ENCODE measurements at regions not wholly inside any gene's neighbourhood (a gene's known extent, or its start where the extent isn't known, plus 50 kb on each side); places are given as distances from the start of the nearest gene placed in this dataset.

DNA sequence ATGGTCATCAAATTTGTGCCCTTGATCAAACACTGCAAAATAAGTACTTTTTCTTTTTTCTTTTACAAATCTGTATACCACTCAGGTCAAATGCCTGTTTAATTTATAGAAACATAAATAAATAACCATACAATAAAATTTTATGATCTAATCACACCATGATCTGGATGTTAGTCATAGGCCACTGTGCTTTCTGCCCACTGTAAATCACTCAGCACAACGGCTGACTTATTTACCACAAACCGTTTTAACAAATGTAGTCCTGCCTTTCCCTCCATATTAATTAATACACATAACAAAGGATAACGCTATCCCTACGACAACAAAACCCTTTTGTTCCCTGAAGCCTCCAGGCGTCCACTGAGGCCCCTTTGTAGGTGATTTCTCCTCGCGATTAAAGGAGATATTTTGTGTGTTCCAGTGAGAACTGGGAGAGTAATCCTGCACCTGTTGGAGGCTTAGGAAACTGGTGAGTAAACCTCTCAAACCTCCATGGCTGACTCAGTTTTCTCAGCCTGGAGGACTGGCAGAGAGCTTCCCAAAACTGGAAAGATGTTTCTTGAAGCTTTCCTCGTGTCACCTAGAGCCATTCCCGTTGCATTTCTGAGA is 477.1 kb upstream of the SGCG start:
- no peak for DNase-seq

DNA sequence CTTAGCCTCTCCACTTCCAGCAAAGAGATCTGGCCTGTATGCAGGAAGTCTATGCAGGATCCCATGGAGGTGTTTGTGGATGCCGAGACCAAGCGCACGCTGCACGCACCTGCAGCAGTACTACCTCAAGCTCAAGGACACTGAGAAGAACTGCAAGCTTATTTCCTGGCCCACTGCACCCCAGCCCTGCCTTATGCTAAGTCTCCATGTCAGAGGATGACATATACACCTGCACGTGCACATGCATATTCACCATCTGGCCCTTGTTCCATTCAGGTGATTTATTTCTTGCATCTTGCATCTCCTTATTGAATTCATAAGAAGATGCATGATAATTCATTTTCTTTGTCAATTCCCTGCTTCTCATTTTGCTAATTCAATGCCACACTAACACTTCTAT is 472.8 kb upstream of the SGCG start:
- DNase-seq, result no peak

DNA sequence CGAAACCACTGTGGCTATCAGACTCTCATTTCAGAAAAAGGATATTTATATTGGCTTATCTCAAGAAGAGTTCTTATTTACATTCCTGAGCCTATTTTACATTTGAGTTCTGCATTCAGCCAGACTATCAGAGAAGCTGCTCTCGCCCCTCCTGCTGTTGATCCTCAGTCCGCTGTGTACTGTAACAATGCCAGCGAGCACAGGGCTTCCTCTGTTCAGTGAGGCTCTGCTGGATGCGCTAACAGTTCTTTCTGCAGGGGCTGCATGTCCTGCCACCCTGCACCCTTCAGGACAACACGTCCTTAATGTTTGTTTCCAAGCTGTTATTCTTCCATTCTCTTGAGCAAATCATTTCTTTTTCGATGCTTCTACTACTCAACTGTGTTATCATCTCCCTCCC is 463.7 kb upstream of the SGCG start:
- DNase-seq, result no peak

DNA sequence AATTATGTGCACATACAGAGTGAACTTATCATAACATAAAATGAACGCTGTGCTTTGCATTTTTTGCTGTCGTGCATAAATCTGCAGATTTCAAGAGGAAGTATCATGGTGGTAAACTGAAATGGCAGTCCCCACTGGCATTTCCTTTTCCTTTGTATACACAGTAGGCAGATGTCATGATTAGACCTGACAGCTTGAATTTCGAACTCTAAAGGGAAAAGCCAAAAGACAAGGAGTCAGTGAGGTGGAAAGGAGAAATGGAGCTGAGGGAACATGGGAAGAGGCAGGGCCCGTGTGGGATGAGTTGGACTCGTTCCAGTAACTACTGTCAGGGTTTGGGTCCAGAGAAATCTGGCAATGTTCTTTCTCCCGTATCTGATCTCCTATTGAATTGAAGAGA is 454.1 kb upstream of the SGCG start:
- DNase-seq, result no peak

DNA sequence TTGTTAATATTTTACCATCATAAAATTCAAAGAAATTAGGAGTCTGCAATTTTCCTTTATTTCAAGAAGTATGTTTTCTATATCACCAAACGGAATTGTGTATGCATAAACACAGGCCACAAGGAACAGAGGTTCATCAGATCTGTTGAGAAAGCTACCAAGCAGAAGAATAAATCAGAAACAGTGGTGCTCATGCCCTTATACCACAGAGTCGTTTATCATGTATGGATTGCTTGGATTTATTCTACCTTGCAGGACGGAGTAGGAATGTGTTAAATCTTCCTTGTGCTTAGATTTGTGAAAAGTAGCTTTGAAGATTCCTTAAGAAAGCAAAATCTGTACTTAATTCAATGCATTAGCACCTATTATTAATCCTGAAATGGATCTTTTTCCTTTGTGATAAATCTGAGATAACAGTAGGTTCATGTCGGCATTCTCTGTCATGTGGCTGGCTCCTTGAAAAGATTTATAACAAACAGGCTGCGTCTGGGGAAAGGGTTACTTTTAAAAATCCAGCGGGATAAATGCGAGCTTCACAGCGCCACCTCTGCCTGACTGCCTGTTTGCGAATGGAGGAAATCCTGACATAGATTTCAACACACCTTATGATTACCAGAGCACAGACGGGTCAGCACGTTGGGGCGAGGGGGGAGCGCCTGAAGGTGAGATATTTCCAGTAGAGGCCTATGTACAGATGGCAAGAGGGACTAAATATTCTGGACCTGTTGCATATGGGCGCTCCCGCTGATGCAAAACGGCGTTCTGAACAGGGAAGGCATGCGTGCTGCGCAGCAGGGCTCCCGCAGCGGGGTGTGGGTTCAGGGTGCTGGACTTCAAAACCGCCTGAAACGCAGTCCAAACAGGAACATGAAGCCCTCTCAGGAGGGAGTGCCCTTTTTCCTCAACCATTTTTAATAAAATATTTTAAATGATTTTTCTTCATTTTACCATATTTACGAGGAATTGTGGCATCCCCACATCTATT is 445.5 kb upstream of the SGCG start:
- DNase-seq, result no peak

DNA sequence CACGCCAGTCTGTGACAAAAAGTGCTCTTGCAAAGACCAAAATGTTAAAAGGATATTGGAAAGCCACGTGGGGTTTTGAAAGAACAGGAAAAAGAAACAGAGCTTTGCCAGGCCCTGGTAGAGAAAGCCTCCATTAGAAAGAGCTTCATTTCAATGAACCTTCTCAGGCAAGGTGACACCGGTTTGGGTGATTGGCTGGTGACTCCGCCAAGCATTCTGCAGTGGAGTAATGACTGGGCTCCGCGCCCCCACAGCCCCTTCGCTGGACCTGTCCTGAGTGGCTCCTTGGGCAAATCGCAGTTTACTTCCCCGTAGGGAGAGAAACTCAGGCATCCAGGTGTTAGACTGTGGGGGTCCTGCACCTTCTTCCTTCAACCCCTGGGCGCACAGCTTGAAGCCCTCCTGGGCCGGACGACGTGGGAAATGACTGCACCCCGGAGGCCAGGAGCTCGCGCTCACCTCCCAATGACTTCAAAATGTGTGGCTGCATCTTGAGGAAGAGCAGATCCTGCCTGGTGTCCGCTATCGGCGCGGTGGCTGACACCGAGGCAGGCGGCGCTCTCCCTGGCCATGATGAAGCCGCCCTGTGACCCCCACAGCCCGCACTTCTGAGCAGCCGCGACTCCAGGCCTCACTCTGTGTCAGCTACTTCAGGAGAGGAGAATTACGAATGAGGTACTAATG is 444.6 kb upstream of the SGCG start:
- DNase-seq, result no peak

DNA sequence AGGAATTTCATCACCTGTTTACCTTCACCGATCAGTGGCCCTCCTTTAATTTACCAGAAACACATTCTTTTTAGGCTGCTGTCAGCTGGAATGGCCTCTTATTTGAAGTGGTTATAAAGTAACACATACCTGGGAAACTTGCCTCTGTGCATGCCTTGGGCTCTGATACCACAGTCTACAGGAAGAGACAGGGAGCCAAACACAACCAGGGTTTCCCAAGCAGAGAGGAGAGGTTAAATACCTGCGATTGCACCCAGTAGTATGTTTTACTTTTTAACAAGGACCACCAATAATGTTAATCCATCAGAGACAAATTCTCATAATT is 444.0 kb upstream of the SGCG start:
- DNase-seq, result no peak

DNA sequence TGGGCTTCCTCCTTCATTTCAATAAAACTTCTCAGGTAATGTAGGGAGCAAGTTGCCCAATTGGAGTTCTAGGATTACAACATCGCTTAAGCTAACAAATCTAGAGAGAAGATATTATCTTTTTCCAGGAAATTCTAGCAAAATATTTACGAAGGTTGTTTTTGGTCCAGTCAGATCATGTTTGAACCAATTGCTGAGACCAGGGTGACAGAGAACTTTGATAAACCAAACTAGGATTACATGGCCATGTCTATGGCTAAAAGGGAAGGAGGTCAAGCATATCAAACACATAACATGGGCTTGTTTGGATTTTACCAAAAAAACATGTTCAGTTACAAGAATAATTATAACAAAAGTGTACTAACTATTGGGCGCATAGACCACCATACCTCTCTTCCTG is 442.4 kb upstream of the SGCG start:
- DNase-seq, result no peak

DNA sequence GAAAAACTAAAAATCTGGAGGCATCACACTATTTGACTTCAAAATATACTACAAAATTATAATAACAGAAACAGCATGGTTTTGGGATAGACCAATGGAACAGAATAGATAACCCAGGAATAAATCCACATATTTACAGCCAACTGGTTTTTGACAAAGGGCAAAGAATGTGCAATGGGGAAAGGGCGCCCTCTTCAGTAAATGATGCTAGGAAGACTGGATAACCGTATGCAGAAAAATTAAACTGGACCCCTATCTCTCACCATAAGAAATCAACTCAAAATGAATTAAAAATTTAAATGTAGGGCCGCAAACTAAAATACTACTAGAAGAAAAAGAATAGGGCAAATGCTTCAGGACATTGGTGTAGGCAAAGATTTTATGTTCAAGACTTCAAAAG is 440.5 kb upstream of the SGCG start:
- no peak for DNase-seq

DNA sequence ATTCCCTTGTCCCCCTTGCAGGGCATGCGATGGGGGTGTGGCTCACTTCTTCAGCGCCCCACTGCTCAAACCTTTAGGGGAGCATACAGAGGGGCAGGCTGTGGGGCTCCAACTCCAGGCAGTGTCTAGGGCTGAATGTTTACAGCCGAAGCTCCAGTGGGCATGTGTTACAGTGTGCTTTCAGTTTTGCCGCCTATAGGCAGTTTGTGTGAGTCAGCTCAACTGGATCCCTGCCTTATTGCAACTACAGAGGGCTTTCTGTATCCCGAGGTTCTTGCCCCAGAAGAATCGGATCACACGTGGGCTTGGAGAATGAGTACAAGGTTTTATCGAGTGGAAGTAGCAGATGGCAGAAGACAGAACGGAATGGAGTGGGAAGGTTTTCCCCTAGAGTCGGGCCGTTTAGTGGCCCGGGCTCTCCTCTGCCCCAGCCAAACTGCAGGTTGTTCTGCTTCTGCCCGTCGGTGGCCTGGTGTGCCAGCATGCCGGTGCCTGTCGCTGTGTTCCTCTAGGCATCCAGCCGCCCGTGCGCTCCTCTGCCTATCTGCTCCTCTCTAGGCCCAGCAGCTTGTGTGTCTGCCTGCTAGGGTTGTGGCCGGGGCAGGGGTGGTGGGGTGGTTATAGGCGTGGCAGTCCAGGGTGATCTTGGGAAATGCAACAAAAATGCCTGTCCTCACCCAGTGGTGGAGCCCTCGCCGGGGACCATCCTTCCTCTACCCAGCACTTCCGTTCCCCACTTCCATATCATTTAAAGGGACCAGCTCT is 435.9 kb upstream of the SGCG start:
- DNase-seq, result no peak

DNA sequence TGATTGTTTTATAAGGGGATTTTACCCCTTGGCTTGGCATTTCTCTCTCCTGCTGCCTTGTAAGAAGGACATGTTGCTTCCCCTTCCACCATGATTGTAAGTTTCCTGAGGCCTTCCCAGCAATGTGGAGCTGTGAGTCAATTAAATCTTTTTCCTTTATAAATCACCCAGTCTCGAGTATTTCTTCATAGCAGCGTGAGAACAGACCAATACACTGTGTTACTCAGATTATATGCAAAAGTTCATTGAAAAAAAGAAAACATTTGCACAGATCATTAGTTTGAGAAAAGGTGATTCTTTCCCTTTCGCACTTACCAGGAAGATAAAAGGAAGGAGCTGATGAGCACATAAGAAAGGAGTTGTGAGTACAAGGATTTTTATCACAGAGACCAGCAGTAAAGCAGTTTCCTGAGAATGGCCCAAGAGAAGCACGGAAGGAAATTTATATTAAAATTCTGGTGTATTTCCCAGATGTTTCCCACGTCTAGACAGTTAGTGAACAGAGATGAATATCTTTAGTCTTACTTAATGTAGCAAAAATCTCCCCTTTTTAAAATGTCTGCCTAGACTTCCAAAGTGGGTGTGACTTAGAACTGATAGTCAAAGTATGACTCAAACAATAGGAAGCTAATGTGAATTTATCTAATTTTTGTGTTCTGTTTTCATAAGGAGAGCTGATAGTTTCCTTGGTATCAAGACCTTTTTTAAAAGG is 431.8 kb upstream of the SGCG start:
- no peak for DNase-seq

DNA sequence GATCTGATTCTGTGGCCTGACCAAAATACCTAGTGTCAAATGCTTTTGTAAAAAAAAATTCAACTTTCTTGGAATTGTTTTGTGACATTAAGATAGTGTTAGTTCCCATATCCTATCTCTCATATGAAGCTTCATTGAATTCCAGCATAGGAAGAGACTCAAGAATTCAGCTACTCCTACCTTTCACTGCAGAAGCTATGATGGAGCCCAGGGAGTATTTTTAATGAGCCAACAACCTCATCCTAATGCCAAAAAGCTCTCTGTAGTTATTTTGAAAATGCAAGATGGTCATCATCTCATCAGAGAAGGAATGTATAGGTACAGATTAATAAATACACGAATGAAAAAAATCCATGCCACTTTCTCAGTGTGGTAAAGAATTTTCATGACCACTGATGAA is 431.2 kb upstream of the SGCG start:
- DNase-seq, result no peak

DNA sequence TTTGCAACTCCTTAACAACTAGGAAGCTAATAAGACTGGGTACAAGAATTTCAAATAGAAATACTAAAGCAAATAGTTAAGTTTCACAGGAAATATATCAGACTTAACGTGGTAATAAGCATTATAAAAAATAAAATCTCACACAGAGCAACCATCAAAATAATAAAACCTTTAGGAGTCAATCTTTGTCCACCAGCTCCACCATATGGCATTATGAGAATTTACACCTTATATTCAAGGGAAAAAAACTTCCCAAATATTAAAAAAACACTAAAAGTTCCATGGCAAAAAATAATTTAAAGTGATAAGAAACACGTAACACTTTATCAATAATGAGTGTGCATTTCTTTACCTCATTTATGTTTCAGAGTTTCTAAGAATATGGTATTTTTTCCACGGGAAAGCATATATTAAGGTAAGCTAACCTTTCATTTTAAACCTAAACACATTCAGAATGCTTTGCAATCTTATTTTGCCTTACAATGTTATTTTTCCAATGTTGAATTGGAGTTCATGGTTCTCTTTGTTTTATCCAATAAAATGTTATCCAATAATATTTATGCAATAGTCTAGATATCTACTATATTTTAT is 423.2 kb upstream of the SGCG start:
- DNase-seq, result no peak

DNA sequence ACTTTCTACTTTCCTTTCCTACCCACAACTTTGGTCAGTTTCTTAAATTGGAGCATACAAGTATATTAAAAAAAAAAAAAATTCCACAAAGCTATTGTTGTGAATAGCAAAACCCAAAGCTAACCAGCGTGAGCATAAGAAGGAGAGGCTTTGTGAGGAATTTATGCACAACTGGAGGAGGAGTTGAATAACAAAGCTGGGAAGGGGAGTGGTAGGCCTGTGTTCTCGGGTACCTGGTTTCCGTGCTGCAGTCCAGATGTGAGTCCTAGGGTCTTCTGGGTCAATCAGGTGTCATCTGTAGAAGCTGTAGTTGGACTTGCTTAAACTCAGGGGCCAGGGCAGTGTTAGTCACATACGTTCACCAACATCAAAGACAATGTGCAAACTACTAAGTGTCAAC is 422.5 kb upstream of the SGCG start:
- DNase-seq, result no peak

DNA sequence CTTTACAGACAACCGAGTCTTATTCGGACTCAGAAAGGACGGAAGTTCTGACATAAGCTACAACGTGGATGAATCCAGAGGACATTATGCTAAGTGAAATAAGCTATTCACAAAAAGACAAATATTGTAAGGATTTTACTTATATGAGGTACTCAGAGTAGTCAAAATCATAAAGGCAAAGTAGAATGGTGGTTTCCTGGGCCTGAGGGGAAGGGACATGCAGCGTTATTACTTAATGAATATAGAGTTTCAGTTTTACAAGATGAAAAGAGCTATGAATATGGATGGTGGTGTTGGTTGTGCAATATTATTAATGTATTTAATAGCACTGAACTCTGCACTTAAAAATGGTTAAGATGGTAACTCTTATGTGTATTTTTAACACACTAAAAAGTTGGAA is 419.1 kb upstream of the SGCG start:
- DNase-seq, result no peak

DNA sequence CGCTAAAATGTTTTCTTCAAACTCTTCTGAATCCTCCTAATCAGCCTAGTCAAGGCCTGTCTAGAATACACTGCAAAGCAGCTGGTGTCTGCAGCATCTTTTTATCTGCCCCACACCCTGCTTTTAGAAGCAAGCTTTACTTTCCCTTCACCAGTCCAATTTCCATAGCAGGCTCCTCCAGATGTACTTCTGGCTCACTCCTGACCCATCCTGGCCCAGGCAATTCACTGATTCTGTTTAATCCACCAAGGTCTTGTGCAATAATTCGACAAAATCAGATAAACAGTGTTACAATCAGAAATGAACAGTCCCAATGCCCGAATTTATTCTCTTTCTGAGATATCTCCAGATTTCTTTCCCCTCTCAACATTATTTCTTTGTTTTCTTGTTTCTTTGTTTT is 415.2 kb upstream of the SGCG start:
- no peak for DNase-seq

DNA sequence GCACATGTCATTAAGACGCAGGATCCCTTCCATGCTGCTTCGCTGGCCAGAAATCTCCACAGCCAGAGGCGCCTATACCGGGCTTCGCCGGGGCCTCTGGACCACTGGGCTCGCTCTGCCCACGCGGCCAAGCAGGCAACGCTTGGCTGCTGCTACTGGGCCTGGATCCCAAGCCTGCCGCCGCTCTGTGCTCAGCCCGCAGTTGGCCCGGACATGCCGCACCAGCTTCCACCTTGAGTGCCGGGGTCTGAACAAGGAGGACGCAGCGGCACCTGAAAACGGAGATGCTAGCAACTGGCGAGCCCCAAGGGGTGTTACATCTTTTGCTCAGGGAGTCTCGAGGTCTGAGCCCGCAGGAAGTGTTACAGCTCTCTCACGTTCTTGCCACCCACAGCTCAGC is 409.9 kb upstream of the SGCG start:
- no peak for DNase-seq

DNA sequence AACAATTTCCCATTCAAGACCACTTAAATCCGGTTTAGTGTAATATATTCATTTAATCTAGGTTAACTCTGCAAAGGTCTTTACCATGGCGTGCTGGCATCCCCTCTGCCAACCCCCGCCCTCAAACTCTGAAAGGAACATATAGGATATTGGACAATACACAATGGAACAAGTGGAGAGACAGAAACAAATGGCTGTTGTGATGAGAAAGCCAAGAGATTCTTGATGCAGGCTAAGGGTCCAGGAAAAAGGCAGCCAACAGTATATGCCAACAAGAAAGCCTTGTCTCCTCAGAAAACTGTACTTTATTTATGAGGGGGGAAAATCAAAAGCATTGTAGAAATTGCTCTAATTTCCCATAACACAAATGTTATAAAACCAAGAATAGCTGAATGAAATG is 407.3 kb upstream of the SGCG start:
- no peak for DNase-seq

DNA sequence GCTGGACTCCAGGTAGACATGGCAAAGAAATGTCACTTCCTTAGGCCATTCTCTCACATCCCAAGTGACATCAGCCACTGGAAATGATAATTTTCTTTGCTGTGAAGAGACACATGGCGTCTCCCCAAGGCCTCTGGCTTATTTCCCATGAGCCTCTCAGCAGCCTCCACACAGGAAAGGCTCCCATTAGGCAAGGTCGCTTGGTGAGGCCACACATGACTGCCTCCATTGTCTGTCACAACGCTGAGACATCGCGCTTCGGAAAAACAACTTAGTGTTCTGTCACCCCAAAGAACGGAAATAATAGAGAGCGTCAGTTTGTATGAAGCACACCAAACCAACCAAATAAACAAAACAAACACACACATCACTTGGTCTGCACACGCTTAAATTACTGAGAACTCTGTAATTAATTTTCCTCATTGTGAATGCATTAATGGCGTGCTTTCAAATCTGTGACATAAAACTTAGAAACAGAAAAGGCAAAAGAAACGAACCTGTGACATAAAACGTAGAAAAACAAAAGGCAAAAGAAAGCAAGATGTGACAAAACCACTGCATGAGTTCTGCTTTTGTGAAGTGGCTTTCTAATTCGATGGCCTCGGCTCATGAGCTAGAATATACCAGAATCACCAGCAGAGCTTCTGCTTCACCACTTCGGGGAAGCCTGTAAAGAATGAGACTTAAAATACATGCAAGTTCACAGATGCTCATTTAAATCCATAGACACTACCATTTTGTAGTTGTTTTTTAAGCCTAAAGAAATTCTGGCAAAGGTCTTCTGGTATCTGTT is 404.2 kb upstream of the SGCG start:
- no peak for DNase-seq

DNA sequence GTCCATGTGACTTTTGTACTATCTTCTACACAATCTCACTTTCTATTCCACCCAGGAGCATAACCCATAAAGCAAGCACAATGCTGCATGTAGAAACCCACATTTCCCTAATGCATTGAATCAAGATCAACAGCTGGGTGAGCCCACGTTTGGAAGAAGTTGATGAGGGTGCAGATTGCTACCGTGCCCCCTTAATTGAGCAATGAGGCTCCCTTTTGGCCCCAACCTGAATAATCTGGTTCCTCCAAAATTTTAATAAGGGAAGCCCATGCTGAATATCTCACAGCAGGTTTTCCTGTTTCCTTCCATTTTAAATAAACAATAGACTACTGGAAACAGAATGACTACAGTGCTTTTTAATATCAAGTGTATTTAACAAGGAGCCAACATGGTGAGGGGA is 403.6 kb upstream of the SGCG start:
- no peak for DNase-seq

DNA sequence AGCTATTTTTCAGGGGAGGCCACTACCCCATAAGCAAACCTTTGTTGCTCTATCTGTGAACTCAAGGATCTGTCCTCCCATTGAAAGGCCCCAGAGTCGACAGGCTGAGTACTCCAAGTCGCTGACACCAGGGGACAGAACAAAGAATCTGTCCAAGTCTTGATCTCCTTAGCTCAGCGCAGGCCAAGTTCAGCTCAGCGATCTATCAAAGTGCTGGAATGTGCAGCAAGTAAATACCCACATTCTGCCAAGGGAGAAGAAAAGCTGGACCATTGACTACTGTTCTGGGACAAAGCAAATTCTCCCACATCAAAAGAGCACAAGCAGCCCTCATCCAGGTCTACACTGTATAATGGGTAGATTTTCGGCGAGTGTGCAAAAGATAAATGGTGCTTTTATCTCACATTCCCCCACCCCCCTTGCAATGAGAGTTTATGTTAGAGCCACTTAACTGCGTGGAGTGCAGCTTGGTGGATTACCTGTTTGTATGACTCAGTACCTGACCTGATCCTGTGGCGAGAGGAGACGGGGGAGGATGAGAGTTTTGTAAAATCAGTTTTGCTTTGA is 391.7 kb upstream of the SGCG start:
- DNase-seq, result no peak
